ENCODE measurements at regions not wholly inside any gene's neighbourhood (a gene's known extent, or its start where the extent isn't known, plus 50 kb on each side); places are given as distances from the start of the nearest gene placed in this dataset.
"Not testable (repeated sequence)": the region's sequence is repeated elsewhere in the genome, so short reads cannot be mapped to it uniquely, and the experiment has no call there.

- DNase-seq = no peak
Measured at GRCh38 chr3:14252321-14253021, 73.9 kb downstream of the LSM3 start.

- no peak for DNase-seq
Measured at GRCh38 chr3:14253022-14253706, 74.5 kb downstream of the LSM3 start.

GRCh38 chr3:14253707-14254382 is 75.2 kb downstream of the LSM3 start:
- DNase-seq = no peak

- no peak for DNase-seq
Measured at GRCh38 chr3:14254812-14255702, 76.4 kb downstream of the LSM3 start.

GRCh38 chr3:14256046-14256445 is 77.4 kb downstream of the LSM3 start:
- no peak for DNase-seq

- no peak for DNase-seq
Measured at GRCh38 chr3:14256561-14257342, 78.1 kb downstream of the LSM3 start.

- DNase-seq = no peak
Measured at GRCh38 chr3:14258906-14259904, 80.6 kb downstream of the LSM3 start.

- DNase-seq = no peak
Measured at GRCh38 chr3:14260463-14260862, 81.8 kb downstream of the LSM3 start.

GRCh38 chr3:14261229-14261628 is 82.6 kb downstream of the LSM3 start:
- DNase-seq = peak; percentile 34

- DNase-seq = no peak
Measured at GRCh38 chr3:14262212-14262611, 83.6 kb downstream of the LSM3 start.

- no peak for DNase-seq
Measured at GRCh38 chr3:14262867-14263266, 84.2 kb downstream of the LSM3 start.

GRCh38 chr3:14263317-14264005 is 84.8 kb downstream of the LSM3 start:
- DNase-seq = no peak

- DNase-seq = no peak
Measured at GRCh38 chr3:14265246-14265962, 86.8 kb downstream of the LSM3 start.

- DNase-seq = no peak
Measured at GRCh38 chr3:14266361-14266760, 87.7 kb downstream of the LSM3 start.

- no peak for DNase-seq
Measured at GRCh38 chr3:14267976-14268375, 89.4 kb downstream of the LSM3 start.

GRCh38 chr3:14268897-14269296 is 90.3 kb downstream of the LSM3 start:
- DNase-seq = no peak

- not testable (repeated sequence) for DNase-seq
Measured at GRCh38 chr3:14272041-14272958, 93.7 kb downstream of the LSM3 start.

GRCh38 chr3:14272959-14273560 is 94.4 kb downstream of the LSM3 start:
- DNase-seq = not testable (repeated sequence)
